ENCODE measurements at regions not wholly inside any gene's neighbourhood (a gene's known extent, or its start where the extent isn't known, plus 50 kb on each side); places are given as distances from the start of the nearest gene placed in this dataset.

DNA sequence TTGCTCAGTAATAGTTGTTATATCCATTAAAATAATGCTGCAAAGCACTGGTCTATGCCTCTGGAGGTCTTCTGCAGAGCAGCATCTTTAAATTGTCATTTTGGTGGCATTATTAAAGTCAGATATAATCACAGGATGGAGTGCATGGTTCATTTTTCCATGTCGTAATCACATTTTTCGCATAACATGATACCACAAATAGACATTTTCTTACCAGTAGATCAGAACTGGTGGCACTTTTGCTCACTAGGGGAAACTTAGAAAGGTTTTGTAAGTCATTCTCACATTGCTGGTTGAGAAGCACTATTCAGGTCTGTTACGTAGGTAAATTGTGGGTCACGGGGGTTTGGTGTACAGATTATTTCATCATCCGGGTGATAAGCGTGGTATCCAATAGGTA lies 484.5 kb upstream of the PRKX start:
- no peaks in the 10 kb centered on the region for H3K4me1 Mint-ChIP-seq
- no peak overlapping the region for H3K27ac Mint-ChIP-seq
- H3K27me3 Mint-ChIP-seq, result no peaks in the 10 kb centered on the region
- no peaks in the 10 kb centered on the region for H3K36me3 Mint-ChIP-seq
- ATAC-seq (replicated peaks) (no peak), DNase-seq (no peak)
- H3K4me3 Mint-ChIP-seq, result no peak overlapping the region
- H3K9me3 Mint-ChIP-seq, result peaks cover 3 to 8% of the 10 kb centered on the region in 2 donors

DNA sequence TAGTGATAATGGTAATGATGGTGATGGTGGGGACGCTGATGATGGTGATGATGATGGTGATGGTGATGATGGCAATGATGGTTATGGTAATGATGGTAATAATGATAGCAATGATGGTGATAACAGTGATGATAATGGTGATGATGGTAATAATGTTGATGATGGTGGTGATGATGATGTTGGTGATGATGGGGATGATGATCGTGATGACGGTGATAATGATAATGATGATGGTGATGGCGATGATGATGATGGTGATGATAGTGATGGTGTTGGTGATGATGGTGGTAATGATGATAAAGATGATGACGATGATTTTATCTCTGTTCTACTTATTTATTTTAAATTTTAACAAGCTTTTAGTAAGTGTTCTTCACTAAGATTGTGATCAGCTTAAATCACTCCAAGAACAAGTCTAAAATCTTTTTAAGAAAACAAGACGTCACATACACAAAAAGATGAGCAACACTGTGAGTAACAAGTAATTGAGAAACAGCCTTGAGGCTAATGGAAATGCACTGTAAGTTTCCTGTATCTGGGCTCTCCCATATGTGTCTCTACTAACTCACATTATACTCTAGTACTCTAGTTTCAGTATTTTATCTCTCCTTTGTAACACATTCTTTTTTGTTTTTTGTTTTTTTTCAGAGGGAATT lies 480.2 kb upstream of the PRKX start:
- Mint-ChIP-seq H3K4me1 (no peaks in the 10 kb centered on the region), H3K27ac (no peak overlapping the region), H3K36me3 (no peaks in the 10 kb centered on the region), H3K27me3 (no peaks in the 10 kb centered on the region), H3K4me3 (no peak overlapping the region), H3K9me3 (peaks cover 0 to 6% of the 10 kb centered on the region in 2 donors)
- no peak for ATAC-seq (replicated peaks)
- no peak for DNase-seq

DNA sequence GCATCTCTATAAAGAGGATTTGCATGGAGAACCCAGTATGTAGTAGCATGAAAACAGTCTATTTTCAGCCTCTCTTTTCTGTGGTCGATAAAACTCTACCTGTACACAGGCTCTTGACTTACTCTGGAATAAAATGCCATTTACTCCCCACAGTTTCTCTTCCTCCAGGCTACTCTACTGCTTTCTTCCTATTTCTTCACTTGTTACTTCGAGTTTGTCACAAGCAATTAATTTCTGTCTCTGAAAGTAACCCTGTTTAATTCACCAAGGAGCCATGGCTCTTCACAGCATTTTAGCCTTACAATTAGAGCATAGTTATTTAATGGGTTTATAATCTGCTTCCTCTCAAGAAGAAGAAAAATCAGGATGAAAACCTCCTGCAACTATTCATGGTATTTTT lies 472.9 kb upstream of the PRKX start:
- Mint-ChIP-seq H3K27ac (no peak overlapping the region), H3K4me3 (no peak overlapping the region), H3K9me3 (peaks cover 0 to 3% of the 10 kb centered on the region in 2 donors), H3K27me3 (peaks cover 0 to 4% of the 10 kb centered on the region in 2 donors), H3K4me1 (no peaks in the 10 kb centered on the region), H3K36me3 (no peaks in the 10 kb centered on the region)
- DNase-seq (no peak), ATAC-seq (replicated peaks) (no peak)

DNA sequence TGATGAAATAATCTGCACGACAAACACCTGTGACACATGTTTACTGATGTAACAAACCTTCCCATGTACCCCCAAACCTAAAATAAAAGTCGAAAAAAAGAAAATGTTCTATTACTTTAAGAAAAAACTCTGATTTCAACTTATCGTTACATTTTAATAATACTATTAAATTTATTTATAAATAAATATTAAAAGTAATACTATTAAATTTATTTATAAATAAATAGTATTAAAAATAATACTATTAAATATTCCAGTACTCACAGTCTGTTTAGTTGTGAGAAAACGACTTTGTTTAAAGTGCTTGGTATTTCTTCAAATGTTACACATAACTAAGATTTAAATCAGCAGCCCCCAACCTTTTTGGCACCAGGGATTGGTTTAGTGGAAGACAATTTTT lies 471.6 kb upstream of the PRKX start:
- DNase-seq, result no peak
- H3K27ac Mint-ChIP-seq, result no peak overlapping the region
- H3K9me3 Mint-ChIP-seq, result peaks cover 0 to 3% of the 10 kb centered on the region in 2 donors
- peaks cover 0 to 4% of the 10 kb centered on the region in 2 donors for H3K27me3 Mint-ChIP-seq
- no peaks in the 10 kb centered on the region for H3K36me3 Mint-ChIP-seq
- H3K4me1 Mint-ChIP-seq, result no peaks in the 10 kb centered on the region
- no peak overlapping the region for H3K4me3 Mint-ChIP-seq
- no peak for ATAC-seq (replicated peaks)

DNA sequence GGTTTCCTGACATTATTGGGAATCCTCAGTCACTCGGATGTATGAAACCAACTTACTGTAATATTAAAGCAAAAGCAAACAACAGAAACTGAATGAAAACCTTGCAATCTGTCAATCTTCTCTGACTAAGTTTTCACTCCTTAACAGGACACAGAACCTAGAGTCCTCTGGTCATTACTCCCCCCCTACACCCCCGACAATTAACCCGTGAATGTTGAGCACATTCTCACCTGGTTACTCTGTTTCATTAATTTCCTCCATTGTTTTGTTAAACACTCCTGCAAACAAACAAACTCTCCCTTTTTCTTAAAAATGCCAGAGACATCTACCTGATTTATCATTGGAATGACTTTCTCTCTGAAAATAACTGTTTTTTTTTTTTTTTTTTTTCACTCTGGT lies 469.0 kb upstream of the PRKX start:
- no peak overlapping the region for H3K4me3 Mint-ChIP-seq
- no peaks in the 10 kb centered on the region for H3K36me3 Mint-ChIP-seq
- H3K27me3 Mint-ChIP-seq, result peaks cover 0 to 4% of the 10 kb centered on the region in 2 donors
- DNase-seq (no peak), ATAC-seq (replicated peaks) (no peak)
- H3K9me3 Mint-ChIP-seq, result no peaks in the 10 kb centered on the region
- no peak overlapping the region for H3K27ac Mint-ChIP-seq
- H3K4me1 Mint-ChIP-seq, result no peaks in the 10 kb centered on the region

DNA sequence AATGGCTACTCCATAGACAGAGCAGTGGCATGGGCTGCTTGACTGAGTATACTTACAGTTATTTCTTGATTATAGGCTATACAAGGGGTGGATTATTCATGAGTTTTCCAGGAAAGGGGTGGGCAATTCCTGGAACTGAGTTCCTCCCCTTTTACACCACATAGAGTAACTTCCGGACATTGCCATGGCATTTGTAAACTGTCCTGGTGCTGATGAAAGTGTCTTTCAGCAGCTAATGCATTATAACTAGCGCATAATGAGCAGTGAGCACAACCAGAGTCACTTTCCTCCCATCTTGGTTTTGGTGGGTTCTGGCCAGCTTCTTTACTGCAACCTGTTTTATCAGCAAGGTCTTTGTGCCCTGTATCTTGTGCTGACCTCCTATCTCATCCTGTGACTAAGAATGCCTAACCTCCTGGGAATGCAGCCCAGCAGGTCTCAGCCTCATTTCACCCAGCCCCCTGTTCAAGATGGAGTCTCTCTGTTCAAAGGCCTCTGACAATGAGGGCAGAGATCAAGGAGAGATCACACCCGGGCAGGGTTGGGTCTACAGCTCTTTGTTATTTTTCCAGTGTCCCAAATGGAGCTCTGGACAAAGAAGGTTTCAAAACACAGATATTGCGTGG lies 468.4 kb upstream of the PRKX start:
- no peaks in the 10 kb centered on the region for H3K9me3 Mint-ChIP-seq
- H3K4me1 Mint-ChIP-seq, result no peaks in the 10 kb centered on the region
- H3K4me3 Mint-ChIP-seq, result no peak overlapping the region
- no peaks in the 10 kb centered on the region for H3K36me3 Mint-ChIP-seq
- no peak overlapping the region for H3K27ac Mint-ChIP-seq
- ATAC-seq (replicated peaks) (no peak), DNase-seq (no peak)
- H3K27me3 Mint-ChIP-seq, result peaks cover 0 to 4% of the 10 kb centered on the region in 2 donors

DNA sequence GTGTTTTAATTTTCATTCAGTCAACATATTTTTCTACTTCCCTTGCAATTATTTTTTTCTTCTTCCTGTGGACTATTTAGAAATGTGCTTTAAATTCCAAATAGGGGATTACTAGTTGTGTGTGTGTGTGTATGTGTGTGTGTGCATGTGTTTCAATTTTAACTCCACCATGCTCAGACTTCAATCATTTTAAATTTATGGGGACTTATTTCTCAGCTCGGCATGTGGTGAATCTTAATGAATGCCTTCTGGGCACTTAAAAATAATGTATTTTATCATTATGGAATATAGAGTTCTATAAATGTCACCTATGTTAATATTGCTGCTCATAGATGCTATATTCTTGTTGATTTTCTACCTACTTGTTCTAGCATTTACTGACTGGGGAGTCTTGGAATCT lies 465.6 kb upstream of the PRKX start:
- DNase-seq (no peak), ATAC-seq (replicated peaks) (no peak)
- Mint-ChIP-seq H3K4me3 (no peak overlapping the region), H3K27me3 (peaks cover 0 to 4% of the 10 kb centered on the region in 2 donors), H3K27ac (no peak overlapping the region), H3K4me1 (no peaks in the 10 kb centered on the region), H3K9me3 (peaks cover 0 to 4% of the 10 kb centered on the region in 2 donors), H3K36me3 (no peaks in the 10 kb centered on the region)

DNA sequence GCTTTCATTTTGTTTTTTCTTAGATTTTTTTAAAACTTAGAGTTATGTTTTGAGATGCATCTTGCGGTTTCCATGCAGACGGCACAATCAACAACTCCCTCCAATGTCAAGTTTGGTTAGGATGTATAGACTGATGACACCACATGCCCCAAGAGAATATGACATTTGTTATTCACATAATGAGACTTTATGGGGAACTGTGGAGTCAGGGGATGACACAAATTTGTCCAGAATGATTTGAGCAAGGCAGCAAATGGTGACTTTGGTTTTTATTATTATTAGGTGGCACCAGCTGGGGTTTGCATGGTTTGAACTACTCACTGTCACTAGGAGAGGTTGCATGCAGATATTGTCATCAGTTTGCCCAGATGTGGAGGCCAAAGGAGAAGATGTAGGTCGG lies 461.8 kb upstream of the PRKX start:
- Mint-ChIP-seq H3K27ac (no peak overlapping the region), H3K4me3 (no peak overlapping the region), H3K9me3 (peaks cover 0 to 4% of the 10 kb centered on the region in 2 donors), H3K27me3 (no peaks in the 10 kb centered on the region), H3K36me3 (no peaks in the 10 kb centered on the region), H3K4me1 (no peaks in the 10 kb centered on the region)
- ATAC-seq (replicated peaks), result no peak
- no peak for DNase-seq

DNA sequence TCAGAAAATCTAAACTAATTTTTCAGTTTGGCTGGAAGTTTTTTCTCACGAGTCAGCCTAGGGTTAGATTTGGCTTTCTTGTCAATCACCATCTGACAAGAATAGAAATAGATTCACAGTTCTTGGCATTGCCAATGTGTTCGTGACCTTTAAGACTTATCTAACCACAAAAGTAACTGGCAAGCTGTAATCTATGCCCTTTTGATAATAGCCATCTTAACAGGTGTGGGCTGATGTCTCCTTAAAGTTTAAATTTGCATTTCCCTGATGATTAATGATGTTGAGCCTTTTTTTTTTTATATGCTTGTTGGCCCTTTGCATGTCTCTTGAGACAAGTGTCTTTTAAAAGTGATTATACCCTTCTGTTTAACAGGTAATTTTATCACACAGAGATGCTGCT lies 460.3 kb upstream of the PRKX start:
- Mint-ChIP-seq H3K36me3 (no peaks in the 10 kb centered on the region), H3K9me3 (peaks cover 0 to 4% of the 10 kb centered on the region in 2 donors), H3K27me3 (no peaks in the 10 kb centered on the region), H3K4me1 (no peaks in the 10 kb centered on the region), H3K27ac (no peak overlapping the region), H3K4me3 (no peak overlapping the region)
- ATAC-seq (replicated peaks), result no peak
- DNase-seq, result no peak

DNA sequence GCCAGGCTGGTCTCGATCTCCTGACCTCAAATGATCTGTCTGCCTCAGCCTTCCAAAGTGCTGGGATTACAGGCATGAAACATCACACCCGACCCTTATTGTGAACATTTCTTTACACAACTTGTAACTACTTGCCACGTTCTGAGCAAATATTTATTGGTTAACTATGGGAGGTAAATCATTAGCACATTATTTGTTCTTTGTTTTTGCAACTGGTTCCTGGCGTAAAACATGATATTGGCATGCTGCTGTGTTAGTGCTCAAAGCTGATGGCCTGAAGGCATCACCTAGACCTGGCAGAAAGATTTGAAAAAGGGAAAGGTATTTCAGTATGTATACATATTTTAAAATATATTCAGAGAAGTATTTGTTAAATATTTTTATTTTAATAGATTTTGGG lies 438.3 kb upstream of the PRKX start:
- DNase-seq (no peak), ATAC-seq (replicated peaks) (no peak)
- H3K36me3 Mint-ChIP-seq, result peaks cover 0 to 3% of the 10 kb centered on the region in 2 donors
- no peaks in the 10 kb centered on the region for H3K4me1 Mint-ChIP-seq
- no peak overlapping the region for H3K4me3 Mint-ChIP-seq
- peaks cover 0 to 6% of the 10 kb centered on the region in 2 donors for H3K9me3 Mint-ChIP-seq
- H3K27me3 Mint-ChIP-seq, result no peaks in the 10 kb centered on the region
- no peak overlapping the region for H3K27ac Mint-ChIP-seq

DNA sequence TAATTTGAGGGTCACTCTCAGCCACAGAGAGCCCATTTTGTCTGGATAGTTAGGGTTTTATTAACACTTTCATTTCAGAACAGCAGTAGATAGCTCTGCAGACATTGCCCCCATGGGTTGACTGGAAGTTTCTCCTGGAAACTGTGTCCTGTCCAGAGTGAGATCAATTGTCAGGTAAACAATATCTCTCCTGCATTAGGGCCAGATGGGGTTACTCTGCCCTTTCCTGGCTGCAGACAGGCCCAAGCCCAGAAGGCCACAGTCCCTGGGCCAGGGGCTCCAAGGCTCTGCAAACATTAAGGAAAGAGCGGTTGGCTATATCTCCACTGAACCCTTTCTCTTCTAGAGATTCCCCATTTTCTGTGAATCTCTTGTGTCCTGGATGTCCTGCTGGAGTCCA lies 436.8 kb upstream of the PRKX start:
- Mint-ChIP-seq H3K9me3 (peaks cover 0 to 6% of the 10 kb centered on the region in 2 donors), H3K36me3 (peaks cover 0 to 3% of the 10 kb centered on the region in 2 donors), H3K27ac (no peak overlapping the region), H3K4me3 (no peak overlapping the region), H3K4me1 (no peaks in the 10 kb centered on the region), H3K27me3 (no peaks in the 10 kb centered on the region)
- DNase-seq (no peak), ATAC-seq (replicated peaks) (no peak)

DNA sequence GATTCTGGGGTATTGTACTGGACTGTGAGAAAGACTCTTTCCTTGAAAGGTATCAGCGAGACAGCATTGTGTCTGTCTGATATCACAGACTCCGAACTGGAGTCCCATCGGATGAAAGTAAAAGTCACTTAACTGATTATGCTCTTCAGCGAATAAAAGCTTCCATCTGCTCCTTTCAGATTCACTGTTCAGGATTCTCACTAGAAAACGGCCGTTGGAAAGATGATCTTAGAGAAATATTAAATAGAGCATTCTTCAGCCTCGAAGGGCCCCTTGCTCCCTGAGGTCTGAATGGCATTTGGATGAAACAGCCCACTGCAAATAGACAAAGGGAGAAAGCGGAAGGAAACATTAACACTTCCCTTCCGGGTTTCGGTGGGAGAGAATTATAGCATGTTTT lies 416.2 kb upstream of the PRKX start:
- no peaks in the 10 kb centered on the region for H3K4me1 Mint-ChIP-seq
- H3K4me3 Mint-ChIP-seq, result no peak overlapping the region
- H3K9me3 Mint-ChIP-seq, result peaks cover 0 to 6% of the 10 kb centered on the region in 2 donors
- no peak overlapping the region for H3K27ac Mint-ChIP-seq
- ATAC-seq (replicated peaks) (no peak), DNase-seq (no peak)
- no peaks in the 10 kb centered on the region for H3K27me3 Mint-ChIP-seq
- no peaks in the 10 kb centered on the region for H3K36me3 Mint-ChIP-seq

DNA sequence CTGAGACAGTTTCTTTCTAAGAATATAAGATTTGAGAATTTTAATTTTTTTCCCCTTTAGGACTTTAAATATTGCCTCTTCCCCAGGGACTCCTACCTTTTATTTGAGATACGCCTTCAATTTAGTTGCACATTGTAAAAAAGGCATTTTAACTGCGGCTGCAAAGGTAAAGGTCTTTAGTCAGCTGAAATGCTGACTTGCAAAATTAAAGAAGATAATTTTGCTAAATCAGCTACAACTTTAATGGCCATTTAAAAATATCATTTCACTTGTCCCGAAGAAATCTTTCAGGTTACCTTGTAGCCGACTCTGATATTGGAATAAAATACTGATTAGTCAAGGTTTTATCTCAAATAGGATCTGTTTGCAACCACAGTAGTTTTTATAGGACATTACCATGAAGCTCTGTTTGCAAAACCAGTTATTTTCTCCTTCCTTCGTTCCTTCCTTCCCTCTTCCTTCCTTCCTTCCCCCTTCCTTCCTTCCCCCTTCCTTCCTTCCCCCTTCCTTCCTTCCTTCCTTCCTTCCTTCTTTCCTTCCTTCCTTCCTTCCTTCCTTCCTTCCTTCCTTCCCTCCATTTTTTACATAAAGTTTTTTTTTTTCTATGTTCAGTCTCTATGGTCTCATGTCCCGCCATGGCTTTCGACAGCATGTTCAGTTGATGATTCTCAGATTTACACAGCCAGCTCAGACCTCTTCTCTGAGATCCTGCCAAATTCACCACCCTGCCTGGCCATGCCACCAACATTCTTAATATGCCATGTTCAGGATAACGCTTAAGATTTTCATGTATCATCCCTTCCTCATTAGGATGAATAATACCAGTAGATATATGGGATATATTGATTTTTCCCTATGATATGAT lies 405.4 kb upstream of the PRKX start:
- Mint-ChIP-seq H3K4me1 (no peaks in the 10 kb centered on the region), H3K36me3 (no peaks in the 10 kb centered on the region), H3K4me3 (no peak overlapping the region), H3K27ac (no peak overlapping the region), H3K27me3 (no peaks in the 10 kb centered on the region), H3K9me3 (peaks cover 0 to under 1% of the 10 kb centered on the region in 2 donors)
- ATAC-seq (replicated peaks) (no peak), DNase-seq (no peak)

DNA sequence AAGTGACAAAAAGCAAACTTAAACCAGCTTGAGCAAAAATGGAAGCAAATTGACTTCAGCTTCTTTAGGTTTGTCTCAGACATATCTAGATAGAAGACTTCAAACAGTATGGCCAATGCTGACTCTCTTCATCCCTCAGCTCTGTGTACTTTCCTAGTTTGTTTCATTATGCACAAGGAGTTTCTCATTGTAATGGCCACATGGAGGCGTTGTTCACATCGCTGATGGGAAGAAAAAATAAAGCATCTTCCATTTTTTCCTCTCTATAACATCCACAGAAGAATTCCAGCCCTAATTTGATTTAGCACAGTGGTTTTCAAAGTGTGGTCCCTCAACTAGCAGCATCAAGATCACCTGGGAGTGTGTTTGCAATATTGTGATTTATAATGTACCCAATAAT lies 397.5 kb upstream of the PRKX start:
- no peaks in the 10 kb centered on the region for H3K36me3 Mint-ChIP-seq
- peaks cover 0 to 1% of the 10 kb centered on the region in 2 donors for H3K9me3 Mint-ChIP-seq
- DNase-seq (no peak), ATAC-seq (replicated peaks) (no peak)
- no peaks in the 10 kb centered on the region for H3K4me1 Mint-ChIP-seq
- no peaks in the 10 kb centered on the region for H3K27me3 Mint-ChIP-seq
- H3K27ac Mint-ChIP-seq, result no peak overlapping the region
- no peak overlapping the region for H3K4me3 Mint-ChIP-seq

DNA sequence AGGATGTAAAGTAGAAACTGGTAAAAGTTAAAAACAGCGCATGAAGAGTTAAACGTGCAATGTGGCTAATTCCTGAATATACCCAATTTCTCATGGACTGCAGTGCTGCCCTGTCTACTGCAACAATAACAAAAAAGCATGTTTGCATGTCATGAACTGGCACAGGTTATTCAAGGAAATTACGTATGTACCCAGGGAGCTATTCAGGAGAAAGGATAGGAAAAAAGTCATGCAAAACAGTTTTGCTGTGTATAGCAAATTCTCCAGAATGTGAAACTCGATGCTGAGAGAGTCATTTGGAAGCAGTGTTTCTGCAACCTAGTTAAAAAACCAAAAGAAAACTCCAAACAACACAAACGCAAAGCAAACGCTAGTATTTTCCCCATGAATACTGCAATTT lies 381.5 kb upstream of the PRKX start:
- ATAC-seq (replicated peaks) (no peak), DNase-seq (no peak)
- Mint-ChIP-seq H3K27me3 (no peaks in the 10 kb centered on the region), H3K4me3 (no peak overlapping the region), H3K27ac (no peak overlapping the region), H3K36me3 (no peaks in the 10 kb centered on the region), H3K9me3 (no peaks in the 10 kb centered on the region), H3K4me1 (no peaks in the 10 kb centered on the region)
